ENCODE measurements at regions not wholly inside any gene's neighbourhood (a gene's known extent, or its start where the extent isn't known, plus 50 kb on each side); places are given as distances from the start of the nearest gene placed in this dataset.
A peak's percentile ranks its signal among the peaks of the same experiment; 100 is the strongest.

- no peak for DNase-seq (ENCODE audit: low read depth)
Measured at GRCh38 chr22:49197986-49198704, 629.5 kb downstream of the BRD1 start.

DNA sequence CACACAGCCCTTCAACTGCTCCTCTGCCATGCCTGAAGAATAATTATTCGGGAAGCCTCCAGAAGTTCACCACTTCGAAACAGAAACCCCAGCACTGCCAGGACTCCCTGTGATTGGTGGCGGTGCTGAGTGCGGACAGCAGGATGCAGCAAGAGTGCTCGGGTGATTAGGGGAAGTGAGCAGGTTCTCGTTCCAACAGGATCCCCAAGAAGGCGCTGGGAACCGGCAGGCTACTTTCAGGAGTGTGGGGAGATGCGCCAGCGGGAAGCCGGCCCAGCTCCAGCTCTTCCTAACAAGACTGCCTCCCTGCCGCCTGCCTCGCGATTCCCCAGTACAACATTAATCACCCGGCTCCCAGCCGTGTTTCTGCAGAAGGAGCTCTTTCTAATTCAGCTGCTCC is 630.2 kb downstream of the BRD1 start:
- DNase-seq (ENCODE audit: low read depth): peak; percentile 28

- DNase-seq (ENCODE audit: low read depth): no peak
Measured at GRCh38 chr22:49196046-49196511, 631.6 kb downstream of the BRD1 start.

DNA sequence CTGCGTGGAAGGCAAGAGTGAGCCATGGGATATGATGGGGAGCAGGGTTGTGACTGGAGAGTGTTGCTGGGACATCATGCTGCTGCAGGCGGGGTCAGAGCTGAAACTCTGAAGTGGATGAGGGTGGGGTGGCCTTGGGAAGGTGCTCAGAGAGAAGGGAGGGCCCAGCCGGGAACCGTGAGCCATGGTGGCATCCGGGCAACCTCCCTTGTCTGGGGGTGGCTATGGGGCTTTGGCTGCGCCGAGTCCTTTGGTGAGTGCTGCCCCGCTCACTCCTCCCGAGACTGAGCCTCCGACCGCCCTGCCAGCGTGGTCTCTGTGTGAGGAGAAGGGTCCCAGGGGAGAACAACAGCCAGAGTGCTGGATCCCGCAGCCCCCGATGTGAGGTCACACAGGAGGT is 632.0 kb downstream of the BRD1 start:
- DNase-seq (ENCODE audit: low read depth): no peak

DNA sequence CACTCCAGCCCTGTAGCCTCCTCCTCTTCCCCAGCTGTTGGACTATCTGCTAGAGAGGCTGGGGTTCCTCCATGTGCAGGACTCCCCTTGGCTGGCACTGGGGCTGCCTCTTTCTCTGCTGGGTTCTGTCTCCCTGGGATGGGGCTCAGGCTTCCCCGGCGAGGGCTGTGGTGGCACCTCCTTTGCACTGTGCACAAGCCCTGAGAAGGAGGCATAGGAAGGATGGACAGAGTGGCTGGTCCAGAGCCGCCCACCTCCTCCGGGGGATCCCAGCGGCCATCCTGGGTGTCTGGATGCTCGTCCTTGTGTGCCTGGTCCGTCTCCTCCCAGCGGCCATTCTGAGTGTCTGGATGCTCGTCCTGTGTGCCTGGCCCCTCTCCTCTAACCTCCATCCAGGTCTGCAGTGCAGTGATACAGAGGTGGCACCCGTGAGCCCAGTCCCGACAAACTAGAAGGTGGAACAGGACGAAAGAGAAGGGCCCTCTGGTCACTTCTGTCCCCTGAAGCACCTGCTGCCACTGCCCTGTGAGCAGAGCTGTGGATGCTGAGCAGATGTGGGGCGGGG is 633.7 kb downstream of the BRD1 start:
- DNase-seq (ENCODE audit: low read depth): no peak

DNA sequence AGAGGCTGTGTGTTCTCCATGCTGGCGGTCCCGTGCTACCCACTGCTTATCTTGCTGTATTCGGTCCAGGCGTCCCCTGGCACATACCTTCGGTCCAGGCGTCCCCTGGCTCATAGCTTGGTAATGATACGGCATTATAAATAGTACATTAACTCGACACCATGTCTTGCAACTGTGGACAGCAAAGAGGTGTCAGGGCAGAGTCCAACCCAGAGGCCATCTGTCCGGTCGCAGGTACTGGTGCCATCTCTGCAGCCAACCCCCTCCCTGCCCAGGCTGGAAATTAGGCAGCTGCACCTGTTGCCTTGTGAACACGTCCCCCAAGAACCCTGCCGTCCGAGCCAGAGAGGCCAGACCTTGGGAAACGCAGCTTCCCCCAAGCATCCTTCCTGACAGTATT is 634.3 kb downstream of the BRD1 start:
- no peak for DNase-seq (ENCODE audit: low read depth)

DNA sequence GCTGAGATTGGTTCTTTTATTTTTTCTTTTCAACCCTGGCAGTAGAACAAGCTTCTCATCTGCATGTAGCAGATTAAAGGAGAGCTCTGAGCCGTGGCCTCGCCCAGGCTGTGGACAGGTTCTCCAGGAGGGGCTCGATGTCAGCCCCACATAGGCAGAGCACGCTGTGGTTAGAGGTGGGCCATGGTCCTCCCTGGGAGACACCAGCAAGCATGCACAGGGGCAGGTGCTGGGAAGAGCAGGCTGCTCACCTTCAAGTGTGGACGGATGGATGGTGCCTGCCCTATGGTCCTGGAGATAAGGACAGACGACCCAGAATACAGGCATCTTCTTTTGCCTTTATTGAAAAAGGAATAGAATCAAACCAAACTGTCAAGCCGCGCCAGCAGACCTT is 634.8 kb downstream of the BRD1 start:
- DNase-seq (ENCODE audit: low read depth): no peak

DNA sequence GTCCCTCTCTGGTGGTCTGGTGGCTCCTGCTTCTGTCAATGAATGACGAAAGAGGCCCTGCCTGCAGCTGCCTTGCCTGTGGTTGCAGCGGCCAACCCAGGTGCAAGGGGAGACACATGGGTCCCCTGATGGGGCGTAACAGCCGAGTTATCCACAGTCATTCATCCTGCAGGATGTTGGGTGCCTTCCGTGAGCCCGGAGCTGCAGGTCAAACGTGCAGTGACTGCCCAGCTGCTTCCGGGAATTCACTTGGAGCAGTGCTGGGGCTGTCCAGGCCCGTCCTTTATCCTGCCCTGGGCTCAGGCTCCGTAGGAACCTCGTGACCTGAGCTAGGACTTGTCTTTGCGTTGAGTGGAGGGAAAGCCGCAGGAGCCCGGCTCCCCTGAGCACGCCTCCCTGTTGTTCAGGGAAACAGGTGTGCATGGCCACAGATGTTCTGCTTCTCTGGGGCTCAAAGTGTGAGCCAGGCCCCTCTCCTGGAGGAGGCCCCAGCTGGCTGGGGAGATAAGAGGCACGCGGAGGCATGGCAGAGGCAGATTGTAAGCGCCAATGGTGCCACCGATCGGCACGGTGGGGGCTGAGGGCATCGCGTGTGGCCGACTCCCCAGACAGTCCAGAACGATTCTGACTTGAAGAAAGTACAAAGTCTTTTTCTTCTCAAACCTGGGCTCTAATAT is 635.4 kb downstream of the BRD1 start:
- DNase-seq (ENCODE audit: low read depth): no peak

DNA sequence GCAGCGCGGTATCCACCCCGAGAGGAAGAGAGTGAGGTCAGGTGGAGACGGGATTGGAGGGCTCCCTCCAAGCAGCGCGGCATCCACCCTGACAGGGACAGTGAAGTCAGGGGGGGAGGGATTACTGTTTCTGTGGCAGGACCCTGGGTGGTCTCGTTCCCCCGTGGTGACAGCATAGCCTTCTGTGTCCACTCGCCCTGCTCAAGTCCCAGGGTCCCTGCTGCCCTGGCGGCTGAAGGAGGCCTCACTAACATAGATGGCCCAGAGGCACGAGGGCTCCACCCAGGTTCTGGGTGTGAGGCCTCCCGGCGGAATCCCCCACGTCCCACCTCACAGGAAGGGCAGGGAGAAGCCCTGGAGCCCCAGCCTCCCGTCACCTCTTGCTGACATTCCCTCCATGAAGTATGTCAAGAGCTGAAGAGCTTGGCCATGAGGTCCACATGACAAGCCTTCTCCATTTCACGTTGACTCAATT is 636.1 kb downstream of the BRD1 start:
- DNase-seq (ENCODE audit: low read depth): no peak

- DNase-seq (ENCODE audit: low read depth): no peak
Measured at GRCh38 chr22:49190816-49191505, 636.7 kb downstream of the BRD1 start.

DNA sequence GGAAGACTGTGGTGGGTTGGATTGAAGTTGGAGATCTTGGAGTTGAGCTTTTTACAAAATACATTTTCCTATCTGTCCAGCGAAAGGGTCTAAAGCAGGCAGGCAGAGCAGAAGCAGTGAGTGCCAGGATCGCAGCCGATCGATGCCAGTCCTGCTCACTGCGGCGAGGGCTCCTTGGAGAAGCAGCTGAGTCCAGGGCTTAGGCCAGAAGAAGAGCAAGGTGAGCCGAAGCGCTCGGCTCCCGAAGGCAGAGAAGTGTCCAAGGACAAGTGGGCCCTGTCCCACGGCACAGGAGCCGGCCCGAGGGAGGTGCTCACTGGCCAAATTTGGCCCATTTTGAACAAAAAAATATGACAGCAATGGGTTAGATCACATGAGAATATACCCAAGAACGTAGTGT is 637.8 kb downstream of the BRD1 start:
- DNase-seq (ENCODE audit: low read depth): no peak

GRCh38 chr22:49188591-49188990 is 639.1 kb downstream of the BRD1 start:
- DNase-seq (ENCODE audit: low read depth): no peak

DNA sequence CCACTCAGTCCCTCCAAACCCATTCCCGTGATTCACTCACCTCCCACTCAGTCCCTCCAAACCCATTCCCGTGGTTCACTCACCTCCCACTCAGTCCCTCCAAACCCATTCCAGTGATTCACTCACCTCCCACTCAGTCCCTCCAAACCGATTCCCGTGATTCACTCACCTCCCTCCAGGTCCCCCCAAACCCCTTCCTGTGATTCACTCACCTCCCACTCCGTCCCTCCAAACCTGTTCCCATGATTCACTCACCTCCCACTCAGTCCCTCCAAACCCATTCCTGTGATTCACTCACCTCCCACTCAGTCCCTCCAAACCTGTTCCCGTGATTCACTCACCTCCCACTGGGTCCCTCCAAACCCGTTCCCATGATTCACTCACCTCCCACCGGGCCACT is 639.6 kb downstream of the BRD1 start:
- no peak for DNase-seq (ENCODE audit: low read depth)

GRCh38 chr22:49186762-49187161 is 640.9 kb downstream of the BRD1 start:
- no peak for DNase-seq (ENCODE audit: low read depth)

GRCh38 chr22:49186293-49186692 is 641.4 kb downstream of the BRD1 start:
- no peak for DNase-seq (ENCODE audit: low read depth)

GRCh38 chr22:49185312-49185969 is 642.2 kb downstream of the BRD1 start:
- DNase-seq (ENCODE audit: low read depth): no peak

- DNase-seq (ENCODE audit: low read depth): no peak
Measured at GRCh38 chr22:49184736-49185135, 642.9 kb downstream of the BRD1 start.

- DNase-seq (ENCODE audit: low read depth): peak; percentile 68
Measured at GRCh38 chr22:49183826-49184216, 643.9 kb downstream of the BRD1 start.

DNA sequence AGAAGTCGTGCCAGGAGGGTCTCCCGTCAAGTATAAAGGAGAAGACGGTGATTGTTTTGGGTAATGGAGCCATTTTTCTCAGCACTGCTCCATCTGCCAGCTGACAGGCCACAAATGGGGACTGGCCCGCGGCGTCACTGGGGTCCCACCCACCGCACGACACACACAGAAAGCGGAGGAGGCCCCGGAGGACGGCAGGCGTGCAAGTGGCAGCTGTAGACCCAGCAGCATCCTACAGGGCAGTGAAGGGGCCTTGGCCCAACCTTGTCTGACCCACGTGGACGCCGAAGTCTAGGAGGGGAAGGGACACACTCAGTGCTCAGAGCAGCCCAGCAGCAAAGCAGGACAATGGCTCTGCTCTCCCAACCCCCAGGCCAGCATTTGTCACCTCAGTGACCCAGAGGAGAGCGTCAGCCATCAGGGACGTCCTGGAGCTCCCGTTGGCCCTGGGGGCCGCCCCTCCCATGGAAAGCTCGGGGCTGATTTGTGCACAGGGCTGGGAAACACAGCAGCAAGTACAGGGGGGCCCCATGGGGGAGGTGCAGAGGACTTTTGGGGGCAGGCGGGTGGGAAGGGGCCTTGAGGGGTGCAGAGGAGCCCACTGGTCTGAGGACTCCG is 644.4 kb downstream of the BRD1 start:
- DNase-seq (ENCODE audit: low read depth): no peak

GRCh38 chr22:49182416-49182815 is 645.3 kb downstream of the BRD1 start:
- DNase-seq (ENCODE audit: low read depth): no peak

- DNase-seq (ENCODE audit: low read depth): no peak
Measured at GRCh38 chr22:49181942-49182341, 645.7 kb downstream of the BRD1 start.

GRCh38 chr22:49181431-49181830 is 646.2 kb downstream of the BRD1 start:
- DNase-seq (ENCODE audit: low read depth): no peak
